ENCODE measurements at regions not wholly inside any gene's neighbourhood (a gene's known extent, or its start where the extent isn't known, plus 50 kb on each side); places are given as distances from the start of the nearest gene placed in this dataset.

GRCh38 chr6:167654389-167654788 is 172.3 kb upstream of the AFDN start:
- ATAC-seq (ENCODE audit: low read depth), result no peak
- Mint-ChIP-seq H3K4me1 (no peaks in the 10 kb centered on the region), H3K27me3 (no peaks in the 10 kb centered on the region), H3K27ac (no peak overlapping the region), H3K4me3 (no peak overlapping the region), H3K9me3 (no peaks in the 10 kb centered on the region), H3K36me3 (no peaks in the 10 kb centered on the region)
- POLR2A ChIA-PET, result no interaction called here
- no peak for DNase-seq

GRCh38 chr6:167655174-167655821 is 171.4 kb upstream of the AFDN start:
- Mint-ChIP-seq H3K36me3 (no peaks in the 10 kb centered on the region), H3K27ac (no peak overlapping the region), H3K4me1 (no peaks in the 10 kb centered on the region), H3K27me3 (no peaks in the 10 kb centered on the region), H3K4me3 (no peak overlapping the region), H3K9me3 (no peaks in the 10 kb centered on the region)
- ATAC-seq (ENCODE audit: low read depth), result no peak
- no peak for DNase-seq
- POLR2A ChIA-PET, result no interaction called here

- no peak for DNase-seq
- Mint-ChIP-seq H3K9me3 (no peaks in the 10 kb centered on the region), H3K27me3 (no peaks in the 10 kb centered on the region), H3K4me1 (no peaks in the 10 kb centered on the region), H3K27ac (no peak overlapping the region), H3K36me3 (no peaks in the 10 kb centered on the region), H3K4me3 (no peak overlapping the region)
- POLR2A ChIA-PET, result interaction anchor here (0.6 kb wide), 1 partner anchor 208 kb away, joined by 3 read pairs; no protein-coding TSS in a partner anchor
- ATAC-seq (ENCODE audit: low read depth), result no peak
These were observed 168.6 kb upstream of the AFDN start for GRCh38 chr6:167658106-167658505.

GRCh38 chr6:167659046-167659445 is 167.7 kb upstream of the AFDN start:
- POLR2A ChIA-PET, result interaction anchor here (0.6 kb wide), 1 partner anchor 207 kb away, joined by 3 read pairs; no protein-coding TSS in a partner anchor
- no peaks in the 10 kb centered on the region for H3K9me3 Mint-ChIP-seq
- no peak overlapping the region for H3K4me3 Mint-ChIP-seq
- H3K27ac Mint-ChIP-seq, result no peak overlapping the region
- no peaks in the 10 kb centered on the region for H3K36me3 Mint-ChIP-seq
- no peaks in the 10 kb centered on the region for H3K4me1 Mint-ChIP-seq
- ATAC-seq (ENCODE audit: low read depth) (no peak), DNase-seq (no peak)
- H3K27me3 Mint-ChIP-seq, result no peaks in the 10 kb centered on the region

GRCh38 chr6:167660424-167660823 is 166.3 kb upstream of the AFDN start:
- Mint-ChIP-seq H3K27me3 (no peaks in the 10 kb centered on the region), H3K36me3 (no peaks in the 10 kb centered on the region), H3K9me3 (no peaks in the 10 kb centered on the region), H3K4me3 (no peak overlapping the region), H3K4me1 (no peaks in the 10 kb centered on the region), H3K27ac (no peak overlapping the region)
- no peak for DNase-seq
- POLR2A ChIA-PET, result no interaction called here
- no peak for ATAC-seq (ENCODE audit: low read depth)

GRCh38 chr6:167660944-167661551 is 165.7 kb upstream of the AFDN start:
- no peak overlapping the region for H3K27ac Mint-ChIP-seq
- H3K27me3 Mint-ChIP-seq, result no peaks in the 10 kb centered on the region
- H3K4me1 Mint-ChIP-seq, result no peaks in the 10 kb centered on the region
- no peaks in the 10 kb centered on the region for H3K9me3 Mint-ChIP-seq
- H3K4me3 Mint-ChIP-seq, result no peak overlapping the region
- DNase-seq, result no peak
- ATAC-seq (ENCODE audit: low read depth), result no peak
- no peaks in the 10 kb centered on the region for H3K36me3 Mint-ChIP-seq
- POLR2A ChIA-PET, result no interaction called here

GRCh38 chr6:167661552-167662044 is 165.1 kb upstream of the AFDN start:
- ATAC-seq (ENCODE audit: low read depth), result no peak
- Mint-ChIP-seq H3K36me3 (no peaks in the 10 kb centered on the region), H3K27me3 (no peaks in the 10 kb centered on the region), H3K4me1 (no peaks in the 10 kb centered on the region), H3K9me3 (no peaks in the 10 kb centered on the region), H3K27ac (no peak overlapping the region), H3K4me3 (no peak overlapping the region)
- POLR2A ChIA-PET, result no interaction called here
- no peak for DNase-seq

- no peaks in the 10 kb centered on the region for H3K27me3 Mint-ChIP-seq
- H3K4me3 Mint-ChIP-seq, result no peak overlapping the region
- H3K9me3 Mint-ChIP-seq, result no peaks in the 10 kb centered on the region
- H3K27ac Mint-ChIP-seq, result no peak overlapping the region
- H3K4me1 Mint-ChIP-seq, result no peaks in the 10 kb centered on the region
- POLR2A ChIA-PET, result no interaction called here
- H3K36me3 Mint-ChIP-seq, result no peaks in the 10 kb centered on the region
- DNase-seq (no peak), ATAC-seq (ENCODE audit: low read depth) (no peak)
These were observed 164.4 kb upstream of the AFDN start for GRCh38 chr6:167662075-167662880.

GRCh38 chr6:167662881-167663205 is 163.9 kb upstream of the AFDN start:
- no peaks in the 10 kb centered on the region for H3K9me3 Mint-ChIP-seq
- POLR2A ChIA-PET, result no interaction called here
- DNase-seq (no peak), ATAC-seq (ENCODE audit: low read depth) (no peak)
- no peaks in the 10 kb centered on the region for H3K27me3 Mint-ChIP-seq
- no peak overlapping the region for H3K4me3 Mint-ChIP-seq
- H3K4me1 Mint-ChIP-seq, result no peaks in the 10 kb centered on the region
- no peaks in the 10 kb centered on the region for H3K36me3 Mint-ChIP-seq
- no peak overlapping the region for H3K27ac Mint-ChIP-seq

- POLR2A ChIA-PET, result no interaction called here
- ATAC-seq (ENCODE audit: low read depth), result no peak
- no peaks in the 10 kb centered on the region for H3K36me3 Mint-ChIP-seq
- H3K27ac Mint-ChIP-seq, result no peak overlapping the region
- no peak overlapping the region for H3K4me3 Mint-ChIP-seq
- DNase-seq, result no peak
- no peaks in the 10 kb centered on the region for H3K9me3 Mint-ChIP-seq
- no peaks in the 10 kb centered on the region for H3K27me3 Mint-ChIP-seq
- no peaks in the 10 kb centered on the region for H3K4me1 Mint-ChIP-seq
These were observed 163.4 kb upstream of the AFDN start for GRCh38 chr6:167663316-167663715.

GRCh38 chr6:167663784-167664443 is 162.8 kb upstream of the AFDN start:
- Mint-ChIP-seq H3K4me3 (no peak overlapping the region), H3K9me3 (no peaks in the 10 kb centered on the region), H3K36me3 (no peaks in the 10 kb centered on the region), H3K27me3 (no peaks in the 10 kb centered on the region), H3K27ac (no peak overlapping the region), H3K4me1 (no peaks in the 10 kb centered on the region)
- DNase-seq (no peak), ATAC-seq (ENCODE audit: low read depth) (no peak)
- POLR2A ChIA-PET, result no interaction called here

- ATAC-seq (ENCODE audit: low read depth) (no peak), DNase-seq (no peak)
- POLR2A ChIA-PET, result no interaction called here
- Mint-ChIP-seq H3K27me3 (no peaks in the 10 kb centered on the region), H3K4me3 (no peak overlapping the region), H3K36me3 (no peaks in the 10 kb centered on the region), H3K9me3 (no peaks in the 10 kb centered on the region), H3K4me1 (no peaks in the 10 kb centered on the region), H3K27ac (no peak overlapping the region)
These were observed 161.7 kb upstream of the AFDN start for GRCh38 chr6:167664678-167665660.
